ENCODE measurements at regions not wholly inside any gene's neighbourhood (a gene's known extent, or its start where the extent isn't known, plus 50 kb on each side); places are given as distances from the start of the nearest gene placed in this dataset.
"Not testable (repeated sequence)": the region's sequence is repeated elsewhere in the genome, so short reads cannot be mapped to it uniquely, and the experiment has no call there.

GRCh38 chr14:85336257-85336656 lies 193.7 kb upstream of the FLRT2 start:
- intact Hi-C loops (cut with micrococcal nuclease): no loop called here
- Mint-ChIP-seq H3K27me3 (no peaks in the 10 kb centered on the region), H3K9me3 (peaks cover 7% of the 10 kb centered on the region), H3K27ac (no peak overlapping the region), H3K36me3 (ENCODE audit: low read depth) (no peaks in the 10 kb centered on the region), H3K4me1 (ENCODE audit: low read depth) (no peaks in the 10 kb centered on the region), H3K4me3 (no peak overlapping the region)

DNA sequence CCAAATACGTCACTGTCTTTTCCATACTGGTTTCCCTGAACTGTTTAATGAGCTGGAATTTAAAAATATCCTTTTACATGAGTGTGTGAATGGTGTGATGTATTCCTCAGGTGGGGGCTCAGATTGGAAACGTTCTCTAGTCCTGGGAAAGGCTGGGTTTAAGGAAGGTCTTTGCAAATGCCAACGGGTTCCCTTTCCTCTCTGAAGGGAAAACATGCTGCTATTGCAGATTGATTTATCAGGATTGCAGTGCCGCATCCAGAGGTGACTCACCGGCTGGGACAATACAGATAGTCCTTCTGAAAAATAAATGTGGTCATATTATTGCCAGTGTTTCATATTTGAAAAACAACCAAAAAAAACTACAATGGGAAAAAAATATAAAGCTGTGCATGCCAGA lies 193.1 kb upstream of the FLRT2 start:
- Mint-ChIP-seq H3K4me1 (ENCODE audit: low read depth) (no peaks in the 10 kb centered on the region), H3K27ac (no peak overlapping the region), H3K4me3 (no peak overlapping the region), H3K9me3 (peaks cover 7% of the 10 kb centered on the region), H3K36me3 (ENCODE audit: low read depth) (no peaks in the 10 kb centered on the region), H3K27me3 (no peaks in the 10 kb centered on the region)
- intact Hi-C loops (cut with micrococcal nuclease): no loop called here

DNA sequence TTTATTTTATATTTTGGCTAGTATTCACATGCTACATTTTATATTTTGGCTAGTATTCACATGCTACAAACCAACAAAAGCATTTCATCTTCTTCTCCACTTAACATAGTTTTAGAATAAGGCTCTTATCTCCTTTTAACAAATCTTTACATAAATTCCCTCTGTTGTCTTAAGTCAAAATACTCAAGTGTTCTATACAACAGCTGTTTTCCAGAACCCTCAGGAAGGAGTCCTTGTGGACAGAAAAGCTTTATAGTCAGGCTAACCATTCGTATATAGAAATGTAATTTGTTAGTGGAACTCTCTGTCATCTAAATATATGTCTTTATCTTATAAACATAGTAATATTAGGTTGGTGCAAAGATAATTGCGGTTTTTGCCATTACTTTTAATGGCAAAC lies 191.0 kb upstream of the FLRT2 start:
- H3K27ac Mint-ChIP-seq: no peak overlapping the region
- intact Hi-C loops (cut with micrococcal nuclease): no loop called here
- no peaks in the 10 kb centered on the region for H3K4me1 Mint-ChIP-seq (ENCODE audit: low read depth)
- H3K4me3 Mint-ChIP-seq: no peak overlapping the region
- peaks cover under 1% of the 10 kb centered on the region for H3K9me3 Mint-ChIP-seq
- no peaks in the 10 kb centered on the region for H3K27me3 Mint-ChIP-seq
- H3K36me3 Mint-ChIP-seq (ENCODE audit: low read depth): no peaks in the 10 kb centered on the region

- no peaks in the 10 kb centered on the region for H3K36me3 Mint-ChIP-seq (ENCODE audit: low read depth)
- H3K27ac Mint-ChIP-seq: no peak overlapping the region
Observed at GRCh38 chr14:85342858-85343607, 186.9 kb upstream of the FLRT2 start.

GRCh38 chr14:85344171-85344570 lies 185.8 kb upstream of the FLRT2 start:
- Mint-ChIP-seq H3K36me3 (ENCODE audit: low read depth) (no peaks in the 10 kb centered on the region), H3K27ac (no peak overlapping the region), H3K9me3 (peaks cover 16% of the 10 kb centered on the region), H3K27me3 (no peaks in the 10 kb centered on the region), H3K4me3 (no peak overlapping the region), H3K4me1 (ENCODE audit: low read depth) (no peaks in the 10 kb centered on the region)
- intact Hi-C loops (cut with micrococcal nuclease): no loop called here

More at GRCh38 chr14:85342858-85343607, 186.9 kb upstream of the FLRT2 start:
- peaks cover 12% of the 10 kb centered on the region for H3K9me3 Mint-ChIP-seq
- H3K27me3 Mint-ChIP-seq: no peaks in the 10 kb centered on the region
- H3K4me3 Mint-ChIP-seq: no peak overlapping the region
- intact Hi-C loops (cut with micrococcal nuclease): no loop called here
- no peaks in the 10 kb centered on the region for H3K4me1 Mint-ChIP-seq (ENCODE audit: low read depth)

DNA sequence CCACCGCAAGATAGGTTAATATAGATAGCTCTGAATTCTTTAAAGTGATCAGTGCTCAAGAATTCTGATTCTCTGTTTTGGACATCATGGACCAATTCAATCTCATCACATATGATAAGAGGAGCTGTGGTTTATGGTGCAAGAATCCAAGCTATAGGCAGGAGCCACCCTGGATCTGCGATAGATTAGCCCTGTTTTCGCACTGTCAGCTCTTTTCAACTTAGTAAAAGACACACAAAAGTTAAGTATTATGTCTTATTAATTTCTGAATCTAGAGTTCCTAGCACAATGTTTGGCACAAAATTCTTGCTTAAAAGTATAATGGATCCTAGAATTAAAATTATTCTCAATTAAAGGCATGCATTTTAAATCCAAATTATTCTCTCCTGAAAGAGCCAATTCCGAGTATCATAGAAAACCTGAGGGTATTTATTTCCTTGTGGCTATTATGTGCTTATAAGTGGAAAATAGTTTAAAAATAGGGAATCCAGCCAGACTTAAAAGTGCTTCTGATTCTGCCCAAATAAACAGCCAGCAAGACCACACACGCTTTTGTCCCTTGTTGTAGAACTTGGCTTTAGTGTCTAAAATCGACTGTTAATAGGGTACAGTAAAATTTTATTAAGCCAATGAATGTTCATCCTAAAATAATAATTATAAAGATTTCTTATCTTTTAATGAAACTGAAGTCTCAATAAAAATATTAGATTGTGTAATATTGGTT lies 184.9 kb upstream of the FLRT2 start:
- H3K4me3 Mint-ChIP-seq: no peak overlapping the region
- H3K4me1 Mint-ChIP-seq (ENCODE audit: low read depth): no peaks in the 10 kb centered on the region
- peaks cover 16% of the 10 kb centered on the region for H3K9me3 Mint-ChIP-seq
- H3K27ac Mint-ChIP-seq: no peak overlapping the region
- H3K27me3 Mint-ChIP-seq: no peaks in the 10 kb centered on the region
- intact Hi-C loops (cut with micrococcal nuclease): no loop called here
- no peaks in the 10 kb centered on the region for H3K36me3 Mint-ChIP-seq (ENCODE audit: low read depth)

DNA sequence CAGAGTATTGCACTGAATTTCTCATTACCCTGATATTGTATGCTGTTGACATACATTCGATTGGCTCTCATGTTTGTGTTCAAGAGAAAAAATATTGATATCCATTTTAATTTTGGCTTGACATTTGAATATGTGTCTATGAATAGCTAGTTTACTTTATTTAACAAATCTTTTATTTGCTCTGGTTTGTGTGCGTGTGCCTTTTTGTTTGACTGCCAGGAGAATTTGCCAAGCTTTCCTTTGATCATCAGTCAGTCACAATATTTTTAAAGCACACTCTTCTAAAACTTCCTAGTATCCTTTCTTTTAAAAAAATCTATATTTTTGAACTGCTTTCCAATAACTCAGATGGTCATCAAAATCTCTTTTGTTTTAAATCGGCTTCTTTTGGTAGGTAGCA lies 179.3 kb upstream of the FLRT2 start:
- Mint-ChIP-seq H3K4me3 (no peak overlapping the region), H3K27ac (no peak overlapping the region), H3K4me1 (ENCODE audit: low read depth) (no peaks in the 10 kb centered on the region), H3K9me3 (peaks cover 39% of the 10 kb centered on the region), H3K36me3 (ENCODE audit: low read depth) (no peaks in the 10 kb centered on the region), H3K27me3 (no peaks in the 10 kb centered on the region)
- intact Hi-C loops (cut with micrococcal nuclease): no loop called here

GRCh38 chr14:85352588-85352987 lies 177.4 kb upstream of the FLRT2 start:
- H3K36me3 Mint-ChIP-seq (ENCODE audit: low read depth); H3K4me1 Mint-ChIP-seq (ENCODE audit: low read depth); H3K27me3 Mint-ChIP-seq; intact Hi-C loops (cut with micrococcal nuclease); H3K27ac Mint-ChIP-seq; H3K4me3 Mint-ChIP-seq: not testable (repeated sequence)
- H3K9me3 Mint-ChIP-seq: peaks cover 37% of the 10 kb centered on the region

- Mint-ChIP-seq H3K27me3 (no peaks in the 10 kb centered on the region), H3K36me3 (ENCODE audit: low read depth) (no peaks in the 10 kb centered on the region)
- intact Hi-C loops (cut with micrococcal nuclease): no loop called here
Observed at GRCh38 chr14:85357120-85357519, 172.8 kb upstream of the FLRT2 start.

GRCh38 chr14:85358136-85358785 lies 171.7 kb upstream of the FLRT2 start:
- intact Hi-C loops (cut with micrococcal nuclease): no loop called here
- Mint-ChIP-seq H3K27ac (no peak overlapping the region), H3K36me3 (ENCODE audit: low read depth) (no peaks in the 10 kb centered on the region), H3K9me3 (peaks cover 16% of the 10 kb centered on the region), H3K4me3 (no peak overlapping the region), H3K4me1 (ENCODE audit: low read depth) (no peaks in the 10 kb centered on the region), H3K27me3 (no peaks in the 10 kb centered on the region)

More at GRCh38 chr14:85357120-85357519, 172.8 kb upstream of the FLRT2 start:
- no peak overlapping the region for H3K27ac Mint-ChIP-seq
- no peak overlapping the region for H3K4me3 Mint-ChIP-seq
- H3K4me1 Mint-ChIP-seq (ENCODE audit: low read depth): no peaks in the 10 kb centered on the region
- peaks cover 21% of the 10 kb centered on the region for H3K9me3 Mint-ChIP-seq

DNA sequence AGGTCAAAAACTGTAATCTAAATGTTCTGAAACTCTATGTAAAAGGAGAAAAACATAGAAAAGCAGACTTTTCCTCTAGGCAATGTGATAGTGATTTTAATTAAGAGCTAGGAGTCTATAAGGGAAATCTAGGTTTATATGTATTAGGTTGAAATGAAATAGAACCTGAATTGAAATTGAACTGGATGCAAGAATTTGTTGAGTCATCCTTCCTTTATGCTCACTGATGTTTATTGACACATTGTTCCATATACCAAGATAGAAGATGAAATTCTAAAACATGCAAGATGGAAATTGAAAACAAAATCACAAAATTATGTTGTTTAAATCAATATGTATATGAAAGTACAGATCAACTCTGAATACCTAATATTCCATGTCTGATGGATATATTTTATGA lies 170.4 kb upstream of the FLRT2 start:
- H3K27ac Mint-ChIP-seq: no peak overlapping the region
- H3K27me3 Mint-ChIP-seq: no peaks in the 10 kb centered on the region
- no peaks in the 10 kb centered on the region for H3K36me3 Mint-ChIP-seq (ENCODE audit: low read depth)
- H3K4me1 Mint-ChIP-seq (ENCODE audit: low read depth): no peaks in the 10 kb centered on the region
- intact Hi-C loops (cut with micrococcal nuclease): no loop called here
- peaks cover 6% of the 10 kb centered on the region for H3K9me3 Mint-ChIP-seq
- H3K4me3 Mint-ChIP-seq: no peak overlapping the region

DNA sequence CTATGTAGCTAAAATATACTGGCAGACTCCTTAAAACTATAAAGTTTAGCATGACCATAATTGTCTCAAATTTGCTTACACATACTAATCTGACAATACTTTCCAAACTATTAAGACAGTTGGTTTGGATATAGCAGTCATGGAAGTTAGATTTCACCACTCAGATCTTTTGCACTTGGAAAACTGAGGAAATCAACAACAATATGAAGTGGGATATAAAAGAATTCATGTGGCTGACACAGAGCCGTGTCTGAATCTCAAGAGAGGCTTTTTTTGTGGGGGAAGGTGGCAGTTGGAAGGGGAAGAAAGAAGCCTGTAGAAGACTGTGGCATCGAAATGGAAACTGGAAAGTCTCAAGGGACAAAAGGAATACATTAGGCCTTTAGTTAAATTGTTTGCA lies 166.6 kb upstream of the FLRT2 start:
- intact Hi-C loops (cut with micrococcal nuclease): no loop called here

DNA sequence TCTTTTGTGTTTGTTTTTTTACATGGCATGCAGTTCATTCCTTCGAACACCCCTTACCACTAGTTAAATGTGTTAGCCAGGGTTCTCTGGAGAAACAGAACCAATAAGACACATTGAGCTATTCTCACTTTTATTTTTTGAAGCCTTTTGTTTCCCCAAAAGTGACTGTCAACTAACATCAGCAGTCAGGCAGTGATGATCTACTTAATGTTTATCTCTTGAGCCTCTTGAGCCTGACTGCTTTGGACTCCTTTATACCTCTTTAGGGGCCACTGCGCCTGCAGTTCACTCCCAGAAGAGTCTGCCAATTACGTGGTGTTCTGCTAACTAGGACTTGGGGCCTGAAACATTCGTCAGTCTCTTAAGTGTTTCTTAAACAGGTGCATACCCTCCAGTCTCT lies 163.7 kb upstream of the FLRT2 start:
- Mint-ChIP-seq H3K27me3 (no peaks in the 10 kb centered on the region), H3K36me3 (ENCODE audit: low read depth) (no peaks in the 10 kb centered on the region), H3K9me3 (peaks cover 28% of the 10 kb centered on the region), H3K27ac (no peak overlapping the region), H3K4me1 (ENCODE audit: low read depth) (no peaks in the 10 kb centered on the region), H3K4me3 (no peak overlapping the region)
- intact Hi-C loops (cut with micrococcal nuclease): no loop called here

More for the DNA sequence above, 166.6 kb upstream of the FLRT2 start:
- Mint-ChIP-seq H3K9me3 (no peaks in the 10 kb centered on the region), H3K36me3 (ENCODE audit: low read depth) (no peaks in the 10 kb centered on the region), H3K27me3 (no peaks in the 10 kb centered on the region), H3K4me3 (no peak overlapping the region), H3K27ac (no peak overlapping the region), H3K4me1 (ENCODE audit: low read depth) (no peaks in the 10 kb centered on the region)

- Mint-ChIP-seq H3K36me3 (ENCODE audit: low read depth) (no peaks in the 10 kb centered on the region), H3K27me3 (no peaks in the 10 kb centered on the region), H3K4me3 (no peak overlapping the region), H3K4me1 (ENCODE audit: low read depth) (no peaks in the 10 kb centered on the region), H3K27ac (no peak overlapping the region), H3K9me3 (no peaks in the 10 kb centered on the region)
- intact Hi-C loops (cut with micrococcal nuclease): no loop called here
Observed at GRCh38 chr14:85380881-85381280, 149.1 kb upstream of the FLRT2 start.
